ENCODE measurements at regions not wholly inside any gene's neighbourhood (a gene's known extent, or its start where the extent isn't known, plus 50 kb on each side); places are given as distances from the start of the nearest gene placed in this dataset.

DNA sequence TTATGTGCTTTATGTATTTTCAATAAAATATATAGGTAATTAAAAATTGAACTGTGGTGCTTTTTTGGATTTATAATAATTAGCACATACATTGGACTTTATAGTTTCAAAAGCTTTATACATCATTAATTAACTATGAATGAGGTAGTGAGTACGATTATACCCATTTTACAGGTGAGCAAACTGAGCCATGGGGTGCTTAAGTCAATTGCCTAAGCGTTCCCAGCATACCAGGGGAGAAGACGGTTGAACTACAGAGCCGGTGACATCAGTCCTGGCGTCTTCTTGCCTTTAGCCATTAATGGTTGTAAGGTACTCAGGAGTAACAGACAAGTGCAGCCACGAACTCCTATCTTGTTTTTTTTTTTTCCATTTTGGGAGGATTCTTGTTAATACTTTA, 172.8 kb downstream of the GATA3 start:
- DNase-seq (ENCODE audit: low spot score) (no peak), FAIRE-seq (no peak)

DNA sequence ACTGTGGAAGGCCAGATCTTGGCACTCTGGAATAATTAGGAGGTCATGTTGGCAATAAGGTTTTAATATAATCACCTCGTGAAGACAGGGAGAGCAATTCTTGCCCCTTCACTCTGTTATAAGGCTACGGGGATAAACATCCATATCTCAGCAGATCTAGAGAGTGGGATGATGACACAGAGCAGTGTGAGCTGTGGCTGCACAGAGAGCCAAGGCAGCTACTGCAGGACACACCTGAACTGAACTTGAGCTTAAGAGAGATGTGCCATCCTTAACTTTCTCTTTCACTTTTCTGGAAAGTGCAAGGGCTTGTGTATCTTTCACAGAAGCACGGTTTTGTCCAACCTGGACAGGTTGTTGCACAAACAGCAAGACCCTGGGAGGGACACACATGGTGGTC, 174.7 kb downstream of the GATA3 start:
- no peak for DNase-seq (ENCODE audit: low spot score)
- no peak for FAIRE-seq

DNA sequence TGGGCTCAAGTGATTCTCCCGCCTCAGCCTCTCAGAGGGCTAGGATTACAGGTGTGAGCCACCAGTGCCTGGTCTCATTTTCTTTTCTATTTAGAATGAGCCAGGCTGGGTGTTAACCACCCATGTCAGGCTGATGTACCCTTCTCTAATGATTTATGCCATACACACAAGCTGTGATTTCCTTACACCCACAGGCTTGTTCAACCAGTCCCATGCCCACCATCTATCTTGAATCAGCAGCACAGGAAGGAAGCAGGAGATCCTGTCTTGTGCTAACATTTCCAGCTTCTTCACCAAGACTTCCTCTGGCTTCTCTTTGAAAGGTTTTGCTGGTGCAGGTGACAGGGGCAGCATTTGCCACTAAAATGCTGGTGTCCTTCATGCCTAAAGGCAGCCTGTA, 176.4 kb downstream of the GATA3 start:
- FAIRE-seq (no peak), DNase-seq (ENCODE audit: low spot score) (no peak)

DNA sequence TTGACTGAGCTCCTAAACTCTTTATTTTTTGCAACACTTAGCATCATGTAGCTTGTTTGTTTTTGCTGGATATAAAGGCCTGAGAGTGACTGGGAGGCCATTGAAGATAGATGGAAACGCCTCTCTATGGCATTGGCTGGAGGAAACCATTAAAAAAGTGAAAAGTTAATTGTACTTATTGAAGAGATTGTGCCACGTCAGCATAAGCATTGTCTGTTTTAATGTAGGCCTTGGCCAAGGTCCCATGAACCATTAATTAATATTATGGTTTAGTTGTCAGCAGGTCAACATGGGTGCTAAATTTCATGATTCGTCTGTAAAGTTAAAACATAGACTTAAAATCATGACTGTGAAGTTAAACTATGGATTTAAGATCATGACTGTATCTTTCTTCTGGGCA, 178.6 kb downstream of the GATA3 start:
- no peak for DNase-seq (ENCODE audit: low spot score)
- FAIRE-seq, result no peak

DNA sequence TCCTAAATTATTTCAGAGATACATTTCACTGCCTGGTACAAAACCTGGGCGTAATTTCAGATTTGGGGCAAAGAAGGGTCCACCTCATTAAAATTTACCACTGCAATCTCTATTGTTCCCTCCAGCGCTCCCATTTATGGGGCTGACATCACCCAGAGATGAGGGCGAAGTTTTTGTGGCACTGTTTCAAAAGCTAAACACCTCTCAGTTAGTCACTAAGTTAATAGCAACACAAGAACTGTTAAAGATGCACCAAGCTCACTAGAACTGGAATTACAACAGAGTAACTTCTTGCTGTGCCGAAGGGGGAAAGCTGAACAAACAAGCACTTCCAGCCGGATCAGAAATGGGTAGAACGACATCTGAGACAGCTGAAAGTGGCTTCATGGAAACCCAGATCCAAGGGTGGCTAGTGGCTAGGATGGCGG, 179.4 kb downstream of the GATA3 start:
- FAIRE-seq (no peak), DNase-seq (ENCODE audit: low spot score) (no peak)

DNA sequence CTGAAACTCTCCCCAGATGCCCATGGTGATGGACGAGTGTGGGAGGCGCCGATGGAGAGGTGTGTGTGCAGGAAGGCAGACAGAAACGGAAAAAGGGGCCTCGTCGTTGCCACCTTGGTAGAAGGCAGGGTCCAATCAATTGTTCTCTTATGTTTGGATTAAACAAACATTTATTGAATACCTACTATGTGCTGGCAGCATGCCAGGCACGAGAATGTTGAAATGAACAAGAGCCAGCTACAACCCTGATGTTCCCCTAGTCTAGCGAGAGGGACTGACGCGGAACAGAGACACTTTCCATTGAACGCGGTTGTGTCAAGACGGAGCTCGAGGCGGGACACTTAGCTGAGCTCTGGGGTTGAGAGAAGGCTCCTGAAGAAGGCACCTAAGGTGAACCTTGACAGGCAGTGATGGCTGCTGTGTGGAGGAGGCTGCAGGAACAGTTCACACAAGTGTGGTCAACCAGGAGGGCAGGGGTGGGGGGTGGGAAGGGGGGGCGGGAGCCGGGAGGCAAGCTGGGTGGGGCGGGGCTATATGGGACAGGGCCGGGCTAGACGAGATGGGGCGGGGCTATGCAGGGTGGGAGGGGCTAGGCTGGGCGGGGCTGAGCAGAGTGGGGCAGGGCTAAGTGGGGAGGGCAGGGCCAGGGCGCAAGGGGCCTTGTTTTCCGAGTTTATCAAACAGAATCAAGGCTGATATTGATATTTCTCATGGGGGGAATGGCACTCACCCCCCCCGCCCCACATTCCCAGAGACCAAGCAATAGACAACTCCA, 181.0 kb downstream of the GATA3 start:
- DNase-seq (ENCODE audit: low spot score), result no peak
- FAIRE-seq, result no peak

DNA sequence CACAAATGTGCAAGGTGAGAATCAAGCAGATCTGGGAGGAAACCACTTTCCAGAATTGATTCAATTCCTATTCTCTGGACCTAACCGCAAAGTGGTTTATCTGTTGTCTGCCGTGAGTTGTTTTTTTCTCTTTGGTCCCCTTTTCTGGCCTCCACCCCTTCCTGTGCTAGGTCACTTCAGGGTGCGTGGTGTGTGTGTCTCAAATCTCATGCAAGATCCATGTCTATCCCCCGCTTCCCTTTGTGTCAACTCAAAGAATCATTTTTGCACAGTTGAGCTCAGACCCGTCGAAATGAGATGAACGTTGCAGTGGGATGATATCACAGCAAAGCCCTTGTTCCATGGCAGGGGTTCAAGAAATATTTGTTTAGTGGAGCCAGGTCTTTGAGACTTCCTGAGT, 184.5 kb downstream of the GATA3 start:
- FAIRE-seq, result no peak
- no peak for DNase-seq (ENCODE audit: low spot score)

DNA sequence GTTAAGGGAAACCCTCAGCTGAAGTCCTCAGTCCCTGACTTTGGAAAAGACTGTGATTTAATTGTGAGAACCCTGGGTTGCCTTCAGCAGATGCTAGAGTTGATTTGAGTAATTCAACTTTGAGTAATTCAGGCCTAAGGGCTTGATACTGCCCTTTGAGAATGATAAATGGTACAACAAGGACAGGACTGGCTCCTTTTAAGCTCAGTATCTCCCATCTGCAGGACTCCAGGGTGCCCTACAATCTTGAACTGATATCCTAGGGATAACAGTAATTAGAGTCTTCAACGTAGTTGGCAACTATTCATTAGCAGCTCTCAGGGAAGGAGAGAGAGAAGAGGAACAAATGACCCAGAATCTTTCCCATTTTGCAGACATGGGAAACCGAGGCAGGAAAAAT, 186.4 kb downstream of the GATA3 start:
- DNase-seq (ENCODE audit: low spot score) (no peak), FAIRE-seq (no peak)

DNA sequence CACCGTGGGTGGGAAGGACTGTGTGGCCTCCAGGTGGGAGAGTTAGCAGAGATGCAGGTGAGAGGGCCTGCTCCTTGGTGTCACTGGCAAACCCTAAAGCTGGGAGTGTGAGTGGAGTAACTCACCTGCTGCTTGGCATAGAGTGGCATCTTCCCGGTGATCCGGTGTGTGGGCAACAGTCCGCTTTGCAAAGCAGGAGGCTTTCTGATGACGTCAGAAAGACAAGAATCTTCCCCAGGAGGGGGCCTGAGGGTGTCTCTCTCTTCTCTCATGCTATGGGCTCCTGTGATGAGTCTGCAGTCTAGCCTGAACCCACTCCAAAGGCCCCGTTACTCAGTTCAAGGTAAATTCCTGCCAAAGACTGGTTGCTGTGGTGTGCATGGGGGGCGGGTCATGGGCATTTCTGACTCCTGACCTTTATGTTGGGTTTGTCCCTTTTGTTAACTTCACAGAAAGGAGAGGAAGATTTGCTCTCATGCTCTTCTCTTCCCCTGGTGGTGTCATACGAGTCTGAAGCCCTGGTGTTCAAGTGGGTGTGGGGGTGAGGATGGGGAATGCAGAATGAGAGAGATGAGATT, 187.9 kb downstream of the GATA3 start:
- DNase-seq (ENCODE audit: low spot score) (no peak), FAIRE-seq (no peak)

DNA sequence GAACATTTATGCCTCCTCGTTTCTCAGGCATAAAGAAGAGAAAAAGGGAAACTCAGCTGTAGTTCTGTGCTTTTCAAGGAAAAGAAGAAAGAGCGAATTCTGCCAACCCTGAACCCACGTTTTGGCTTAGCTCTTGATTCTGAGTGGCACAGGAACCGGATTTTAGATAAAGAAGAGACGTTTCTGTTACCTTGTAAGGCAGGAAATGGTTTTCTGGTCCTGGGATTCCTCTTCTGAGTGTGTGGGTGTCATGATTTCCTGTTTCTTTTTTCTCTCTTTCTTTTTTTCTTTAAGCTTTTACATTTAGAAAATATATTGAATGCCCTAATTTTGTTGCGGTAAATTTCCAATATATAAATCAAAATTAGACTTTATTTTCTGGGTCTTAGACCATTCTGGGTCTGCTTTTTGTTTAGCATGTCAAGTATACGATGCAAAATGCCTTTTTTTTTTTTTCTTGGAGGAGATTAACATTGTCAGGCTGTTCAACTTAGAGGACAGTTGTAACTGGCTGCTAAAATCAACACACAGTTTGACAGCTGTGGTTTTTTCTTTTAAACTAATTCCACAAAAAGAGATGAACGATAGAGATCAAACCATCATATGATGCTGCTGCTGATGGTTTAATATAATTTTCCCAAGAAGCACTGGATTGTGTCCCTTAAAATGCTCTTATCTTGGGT, 190.8 kb downstream of the GATA3 start:
- FAIRE-seq (no peak), DNase-seq (ENCODE audit: low spot score) (no peak)

DNA sequence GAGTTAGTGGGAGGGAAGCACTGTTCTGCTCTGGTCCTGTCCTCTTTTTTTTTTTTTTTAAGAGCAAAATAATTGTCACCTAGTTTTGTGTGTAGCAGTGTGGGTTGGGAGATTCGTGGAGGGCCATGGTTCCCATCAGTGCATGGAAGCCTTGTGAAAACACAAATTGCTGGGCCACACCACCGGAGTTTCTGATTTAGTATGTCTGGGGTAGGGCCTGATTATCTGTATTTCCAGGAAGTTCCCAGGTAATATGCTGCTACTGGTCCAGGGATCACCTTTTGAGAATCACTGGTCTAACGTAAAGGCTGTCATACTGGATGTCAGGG, 191.3 kb downstream of the GATA3 start:
- DNase-seq (ENCODE audit: low spot score) (no peak), FAIRE-seq (no peak)

DNA sequence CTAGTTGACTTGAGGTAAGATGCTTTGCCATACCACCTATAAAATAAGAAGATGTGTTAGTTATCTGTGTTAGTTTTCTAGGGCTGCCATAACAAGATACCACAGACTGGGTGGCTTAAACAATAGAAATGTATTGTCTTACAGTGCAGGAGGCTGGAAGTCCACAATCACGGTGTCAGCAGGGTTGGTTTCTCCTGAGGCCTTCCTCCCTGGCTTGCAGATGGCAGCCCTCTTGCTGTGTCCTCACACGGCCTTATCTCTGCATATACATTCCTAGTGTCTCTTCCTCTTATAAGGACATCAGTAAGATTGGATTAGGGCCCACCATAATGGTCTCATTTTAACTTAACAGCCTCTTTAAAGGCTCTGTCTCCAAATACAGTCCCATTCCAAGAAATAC, 192.1 kb downstream of the GATA3 start:
- FAIRE-seq (no peak), DNase-seq (ENCODE audit: low spot score) (no peak)

DNA sequence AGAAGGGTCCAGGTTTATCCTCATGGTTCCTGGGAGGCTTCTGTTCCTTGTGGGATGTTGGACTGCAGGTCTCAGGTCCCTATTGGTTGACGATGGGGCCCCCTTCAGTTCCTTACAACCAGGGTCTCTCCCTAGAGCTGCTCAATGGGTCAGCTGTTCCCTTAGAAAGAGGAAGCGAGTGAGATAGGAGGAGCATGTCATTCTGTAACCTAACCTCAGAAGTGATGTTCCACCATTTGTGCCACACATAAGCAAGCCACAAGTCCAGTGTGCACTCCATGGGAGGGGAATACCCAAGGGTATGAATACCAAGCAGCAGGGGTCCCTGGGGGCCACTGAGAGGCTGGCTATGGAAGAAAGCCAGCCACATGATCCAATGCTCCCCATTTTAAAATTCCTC, 192.7 kb downstream of the GATA3 start:
- FAIRE-seq, result no peak
- DNase-seq (ENCODE audit: low spot score), result no peak

DNA sequence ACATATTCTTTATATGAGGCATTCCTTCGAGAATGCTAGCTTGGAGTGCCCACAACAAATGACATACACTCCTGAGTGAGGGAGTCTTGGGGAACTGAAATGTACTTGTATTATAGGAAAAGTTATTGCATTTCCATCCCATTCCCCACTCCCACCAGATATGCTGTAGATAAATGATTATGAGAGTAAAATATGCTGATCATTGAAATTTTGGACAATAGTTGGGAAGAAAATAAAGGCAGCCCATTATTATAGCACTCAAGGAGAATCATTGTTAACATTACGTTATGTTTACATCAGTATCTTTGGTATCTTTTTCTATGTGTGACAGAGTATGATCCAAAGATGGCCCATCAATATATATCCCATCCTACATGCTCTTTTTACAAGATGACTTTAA, 194.4 kb downstream of the GATA3 start:
- FAIRE-seq (no peak), DNase-seq (ENCODE audit: low spot score) (no peak)

DNA sequence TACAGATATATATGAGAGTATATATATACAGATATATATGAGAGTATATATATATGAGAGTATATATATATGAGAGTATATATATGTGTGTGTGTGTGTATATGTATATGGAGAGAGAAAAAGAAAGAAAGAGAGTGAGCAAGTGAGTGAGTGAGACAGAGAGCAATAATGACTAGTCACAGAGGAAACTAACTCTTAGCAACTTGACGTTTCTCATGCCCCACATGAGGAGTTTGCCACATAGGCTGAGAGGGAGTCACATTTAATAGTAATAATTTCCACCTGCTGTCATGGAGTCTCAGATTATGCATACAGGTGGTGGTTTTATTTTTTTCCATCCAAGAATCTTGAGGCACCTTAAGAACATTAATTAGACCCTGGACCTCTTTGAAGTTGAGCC, 199.9 kb downstream of the GATA3 start:
- DNase-seq (ENCODE audit: low spot score) (no peak), FAIRE-seq (no peak)

DNA sequence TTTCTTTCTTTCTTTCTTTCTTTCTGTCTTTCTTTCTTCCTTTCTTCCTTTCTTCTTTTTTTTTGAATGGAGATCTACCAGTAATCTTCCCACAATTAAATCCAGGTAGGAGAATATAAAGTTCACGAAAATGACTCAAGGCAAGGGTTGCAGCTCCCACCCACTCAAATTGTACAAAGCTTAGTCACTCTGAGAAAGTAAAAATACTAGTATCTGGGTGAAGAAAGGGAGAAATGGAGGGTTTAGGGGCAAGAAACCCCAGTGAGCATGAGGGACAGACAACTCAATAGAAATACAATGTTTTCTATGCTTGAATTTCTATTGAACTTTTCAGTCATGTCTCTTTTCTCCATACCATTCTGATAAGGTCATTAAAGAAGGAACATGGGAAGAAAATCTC, 200.8 kb downstream of the GATA3 start:
- DNase-seq (ENCODE audit: low spot score) (no peak), FAIRE-seq (no peak)

DNA sequence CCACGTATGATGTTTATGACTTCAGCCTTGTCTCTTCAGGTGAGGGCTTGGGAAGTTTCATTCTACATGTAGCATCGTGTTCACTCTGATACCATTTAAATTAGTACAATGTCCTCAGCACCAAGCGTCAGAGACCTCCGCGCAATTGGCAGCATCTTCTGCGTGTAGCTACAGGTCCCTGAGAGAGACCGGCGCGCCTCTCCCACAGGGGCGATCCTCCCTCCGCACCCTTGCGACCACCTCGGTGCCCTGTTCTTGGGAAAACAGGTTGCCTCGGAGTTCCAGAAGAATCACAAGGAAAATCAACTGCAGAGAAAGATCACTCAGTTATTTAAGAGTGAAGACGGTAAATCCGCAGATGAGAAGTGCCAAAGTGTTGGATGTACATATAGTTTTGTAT, 206.2 kb downstream of the GATA3 start:
- FAIRE-seq, result no peak

DNA sequence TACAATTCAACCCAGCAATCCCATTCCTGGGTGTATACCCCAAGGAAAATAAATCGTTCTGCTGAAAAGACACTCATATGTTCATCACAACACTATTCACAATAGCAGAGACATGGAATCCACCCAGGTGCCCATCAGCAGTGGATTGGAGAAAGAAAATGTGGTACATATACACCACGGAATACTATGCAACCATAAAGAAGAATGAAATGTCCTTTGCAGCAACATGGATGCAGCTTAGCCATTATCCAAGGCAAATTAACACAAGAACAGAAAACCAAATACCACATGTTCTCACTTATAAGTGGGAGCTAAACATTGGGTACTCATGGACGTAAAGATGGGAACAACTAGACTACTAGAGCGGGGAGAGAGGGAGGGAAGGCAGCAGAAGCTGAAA, 207.8 kb downstream of the GATA3 start:
- FAIRE-seq (no peak), DNase-seq (ENCODE audit: low spot score) (no peak)

More for the DNA sequence above, 206.2 kb downstream of the GATA3 start:
- DNase-seq (ENCODE audit: low spot score), result no peak

DNA sequence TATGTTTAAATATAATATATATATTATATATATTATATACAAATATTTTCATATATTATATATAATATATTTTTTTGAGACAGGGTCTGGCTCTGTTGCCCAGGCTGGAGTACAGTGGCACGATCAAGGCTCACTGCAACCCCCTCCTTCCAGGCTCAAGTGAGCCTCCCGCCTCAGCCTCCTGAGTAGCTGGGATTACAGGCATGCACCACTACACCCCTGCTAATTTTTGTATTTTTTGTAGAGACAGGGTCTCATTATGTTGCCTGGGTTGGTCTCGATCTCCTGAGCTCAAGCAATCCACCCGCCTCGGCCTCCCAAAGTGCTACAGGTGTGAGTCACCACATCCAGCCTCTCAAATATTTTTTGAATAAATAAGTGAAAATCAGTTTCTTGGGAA, 215.5 kb downstream of the GATA3 start:
- DNase-seq (ENCODE audit: low spot score) (no peak), FAIRE-seq (no peak)

DNA sequence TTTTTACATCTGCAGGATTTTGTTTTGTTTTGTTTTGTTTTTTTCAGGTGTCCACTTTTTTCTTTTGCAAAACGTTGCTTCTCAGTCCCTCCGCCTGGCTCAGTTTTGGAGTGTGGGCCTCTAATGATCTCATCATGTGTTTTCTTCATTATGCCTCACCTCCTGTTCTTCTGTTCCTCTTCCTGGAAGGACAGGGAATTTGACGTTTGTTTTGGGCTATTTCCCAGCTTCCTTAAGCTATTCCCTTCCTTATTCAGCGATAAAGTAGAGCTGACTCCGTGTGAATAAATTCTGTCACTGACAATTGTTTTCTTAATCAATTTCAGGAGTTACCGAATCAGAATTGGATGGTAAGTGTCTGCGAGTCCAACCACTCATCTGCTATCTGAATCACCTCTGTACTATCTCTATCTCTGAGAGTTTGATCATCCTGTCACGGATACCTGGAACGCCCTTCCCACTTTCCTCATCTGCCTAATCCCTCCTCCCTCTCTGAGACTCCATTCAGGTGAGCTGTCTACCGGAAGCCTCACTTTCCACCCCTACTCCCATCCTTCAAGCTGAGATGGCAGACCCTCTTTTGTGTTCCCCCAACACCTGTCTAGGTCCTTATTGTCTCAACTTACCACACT, 218.4 kb downstream of the GATA3 start:
- FAIRE-seq (no peak), DNase-seq (ENCODE audit: low spot score) (no peak)

DNA sequence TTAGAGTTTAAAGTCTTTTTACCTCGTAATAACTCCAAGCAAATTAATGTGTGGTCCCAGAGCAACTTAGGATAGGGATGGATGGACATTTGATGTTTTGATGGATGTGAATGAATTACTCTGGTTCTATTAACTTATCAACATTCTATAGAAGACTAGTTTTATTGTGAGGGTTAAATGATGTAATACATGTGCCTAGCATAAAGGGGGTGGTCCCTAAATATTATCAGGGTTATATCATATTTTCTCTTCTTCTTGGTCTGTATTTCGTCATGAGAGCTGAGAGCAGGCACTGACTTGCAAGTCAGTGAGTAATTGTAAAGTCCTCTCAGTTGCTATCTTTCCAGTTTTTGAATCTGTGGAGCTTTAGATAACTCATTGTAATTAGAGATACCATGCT, 219.3 kb downstream of the GATA3 start:
- DNase-seq (ENCODE audit: low spot score), result no peak
- FAIRE-seq, result no peak

DNA sequence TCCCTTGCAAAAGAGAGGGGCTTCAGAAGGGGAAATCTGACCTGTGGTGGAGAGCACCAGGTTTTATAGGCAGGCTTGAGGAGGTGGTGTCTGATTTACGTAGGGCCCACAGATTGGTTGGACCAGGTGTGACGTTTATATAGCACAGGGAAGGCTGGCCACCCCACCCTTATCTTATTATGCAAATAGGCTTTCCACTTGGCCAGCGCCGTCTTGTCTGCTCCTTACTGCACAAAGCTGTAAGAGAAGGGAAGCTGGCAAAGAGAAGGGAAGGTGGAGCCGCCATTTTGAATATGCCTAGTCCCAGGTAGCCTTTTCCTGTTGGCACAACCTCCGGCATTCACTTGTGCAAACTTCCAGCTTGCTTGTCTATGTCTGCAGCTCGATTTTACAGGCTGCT, 221.4 kb downstream of the GATA3 start:
- FAIRE-seq (no peak), DNase-seq (ENCODE audit: low spot score) (no peak)

DNA sequence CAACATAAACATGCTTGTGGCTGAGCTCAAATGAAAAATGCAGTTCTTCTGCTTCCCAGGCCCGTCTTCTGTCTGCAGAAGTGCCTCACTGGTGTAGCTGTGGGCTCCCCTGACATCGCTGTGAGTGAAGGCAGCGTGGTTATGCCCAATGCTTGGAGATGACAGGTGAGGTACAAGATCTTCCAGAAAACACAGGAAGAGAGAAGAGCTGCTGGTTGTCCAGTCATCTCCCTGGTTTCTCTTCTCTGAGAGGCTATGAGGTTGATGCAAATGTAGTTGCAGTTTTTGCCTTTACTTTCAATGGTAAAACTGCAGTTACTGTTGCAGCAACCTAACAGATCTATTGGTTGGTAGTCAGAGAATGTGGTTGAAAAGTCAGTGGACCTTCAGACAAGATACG, 223.6 kb downstream of the GATA3 start:
- DNase-seq (ENCODE audit: low spot score), result no peak
- no peak for FAIRE-seq

All from RCC 7860 (cell line).